Natural killer cell treated with Interleukin-12 subunit alpha and Interleukin-12 subunit beta and Interleukin-15 and Interleukin-18, amount 100 ng/mL, for 72 hours (primary cell): ENCODE measurements at regions not wholly inside any gene's neighbourhood (a gene's known extent, or its start where the extent isn't known, plus 50 kb on each side); places are given as distances from the start of the nearest gene placed in this dataset.

Source experiments
- ATAC-seq, 2 donors: fragments of 150-1000 bp; cut with Tn5 transposase in 1 of 2; sonication (Bioruptor Pico), chemical (Tn5 transposase) in 1 of 2; 2 replicates each; pipeline ENCODE4 v1.10.0; 2021
- DNase-seq: peaks from one replicate; pipeline ENCODE4 v3.0.0; 2022; ENCODE audit warnings: low spot score
- H3K27ac Mint-ChIP-seq, 2 donors: 1 replicate in 1 of 2; 2 replicates in 1 of 2; pipeline ENCODE4 v1.8.0; 2022; ENCODE audit warnings: mixed read lengths in 2 of 2, mild to moderate bottlenecking in 1 of 2, moderate library complexity in 1 of 2
- H3K27me3 Mint-ChIP-seq, 2 donors: 1 replicate in 1 of 2; 2 replicates in 1 of 2; pipeline ENCODE4 v1.8.0; 2022; ENCODE audit warnings: mixed read lengths in 2 of 2
- H3K36me3 Mint-ChIP-seq: one replicate; pipeline ENCODE4 v1.8.0; 2022; ENCODE audit warnings: mixed read lengths
- H3K4me1 Mint-ChIP-seq, 2 donors: 1 replicate in 1 of 2; 2 replicates in 1 of 2; pipeline ENCODE4 v1.8.0; 2022; ENCODE audit warnings: low read depth in 2 of 2, mixed read lengths in 2 of 2, mild to moderate bottlenecking in 1 of 2
- H3K4me3 Mint-ChIP-seq: one replicate; pipeline ENCODE4 v1.8.0; 2022; ENCODE audit warnings: mixed read lengths
- H3K9me3 Mint-ChIP-seq: 2 replicates; pipeline ENCODE4 v1.8.0; 2022; ENCODE audit warnings: mixed read lengths

GRCh38 chr4:42724451-42724850, 67.5 kb upstream of the ATP8A1 start:
- Mint-ChIP-seq H3K27ac (no peak overlapping the region), H3K4me1 (no peaks in the 10 kb centered on the region), H3K36me3 (peaks cover 7% of the 10 kb centered on the region), H3K4me3 (no peak overlapping the region), H3K27me3 (no peaks in the 10 kb centered on the region), H3K9me3 (peaks cover 4% of the 10 kb centered on the region)
- ATAC-seq (no peak), DNase-seq (no peak)

- Mint-ChIP-seq H3K9me3 (no peaks in the 10 kb centered on the region), H3K36me3 (no peaks in the 10 kb centered on the region), H3K4me1 (peaks cover 0 to 6% of the 10 kb centered on the region in 2 donors), H3K4me3 (no peak overlapping the region), H3K27me3 (no peaks in the 10 kb centered on the region), H3K27ac (no peak overlapping the region)
- no peak for ATAC-seq
- no peak for DNase-seq
Measured at GRCh38 chr4:42720533-42720932, 63.6 kb upstream of the ATP8A1 start.

- ATAC-seq (no peak), DNase-seq (no peak)
- Mint-ChIP-seq H3K27ac (no peak overlapping the region), H3K36me3 (no peaks in the 10 kb centered on the region), H3K4me1 (peaks cover 0 to 6% of the 10 kb centered on the region in 2 donors), H3K4me3 (no peak overlapping the region), H3K9me3 (no peaks in the 10 kb centered on the region), H3K27me3 (no peaks in the 10 kb centered on the region)
Measured at GRCh38 chr4:42719257-42719656, 62.4 kb upstream of the ATP8A1 start.

- no peaks in the 10 kb centered on the region for H3K36me3 Mint-ChIP-seq
- H3K27me3 Mint-ChIP-seq, result peaks cover 0 to 2% of the 10 kb centered on the region in 2 donors
- no peak overlapping the region for H3K27ac Mint-ChIP-seq
- no peak for DNase-seq
- H3K4me1 Mint-ChIP-seq, result peaks cover 0 to 6% of the 10 kb centered on the region in 2 donors
- no peaks in the 10 kb centered on the region for H3K9me3 Mint-ChIP-seq
- no peak overlapping the region for H3K4me3 Mint-ChIP-seq
- no peak for ATAC-seq
Measured at GRCh38 chr4:42718336-42718735, 61.4 kb upstream of the ATP8A1 start.

DNA sequence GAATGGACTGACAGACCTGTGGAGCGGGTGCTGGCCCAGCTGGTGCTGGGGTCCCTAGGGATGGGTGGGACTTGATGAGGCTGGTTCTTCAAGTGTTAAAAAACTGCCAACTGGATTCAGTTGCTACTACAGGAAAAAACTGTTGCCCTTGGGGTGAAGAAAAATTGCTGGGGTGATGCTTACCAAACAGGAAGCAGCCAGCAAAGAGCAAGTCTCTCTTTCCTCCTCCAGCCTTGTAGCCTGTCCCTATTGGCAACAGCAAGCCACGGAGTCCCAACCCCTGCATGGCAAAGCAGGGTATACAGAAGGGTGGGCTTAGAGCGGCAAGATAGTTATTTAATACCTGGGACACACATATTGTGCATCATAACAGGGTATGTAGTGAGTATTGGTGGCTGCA, 60.1 kb upstream of the ATP8A1 start:
- peaks cover 0 to 6% of the 10 kb centered on the region in 2 donors for H3K4me1 Mint-ChIP-seq
- DNase-seq (no peak), ATAC-seq (no peak)
- H3K27ac Mint-ChIP-seq, result no peak overlapping the region
- H3K9me3 Mint-ChIP-seq, result no peaks in the 10 kb centered on the region
- peaks cover 0 to 6% of the 10 kb centered on the region in 2 donors for H3K27me3 Mint-ChIP-seq
- no peak overlapping the region for H3K4me3 Mint-ChIP-seq
- no peaks in the 10 kb centered on the region for H3K36me3 Mint-ChIP-seq

DNA sequence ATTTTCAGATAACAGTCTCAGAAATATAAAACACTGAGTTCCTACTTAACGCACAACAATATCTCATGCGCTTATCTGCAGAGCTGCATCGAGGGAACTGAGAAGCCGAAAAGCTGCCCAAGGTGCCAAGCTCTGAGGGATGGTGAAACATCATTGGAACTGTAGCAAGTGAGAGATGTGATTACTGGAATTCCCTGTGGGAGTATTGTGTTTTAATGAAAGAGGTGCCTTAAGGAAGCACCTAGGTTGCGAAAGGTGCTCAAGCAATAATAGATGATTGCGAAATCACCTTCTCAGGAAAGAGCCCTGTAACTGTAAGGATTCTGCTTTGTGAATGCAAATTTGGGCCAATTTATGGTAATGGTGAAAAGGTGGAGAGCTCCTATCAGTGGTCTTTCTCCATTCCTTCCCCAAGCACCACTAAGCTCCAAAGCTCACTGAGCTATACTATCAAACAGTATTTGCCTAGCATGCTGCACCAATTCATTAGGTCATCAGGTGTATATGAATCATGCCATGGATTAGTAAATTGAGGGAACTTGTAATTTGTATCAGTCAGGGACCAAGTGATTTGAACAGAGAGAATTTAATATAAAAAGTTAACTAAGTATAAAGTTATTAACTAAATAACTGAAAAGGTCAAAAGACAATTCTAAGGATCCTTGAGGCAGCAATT, 59.0 kb upstream of the ATP8A1 start:
- no peak for ATAC-seq
- peaks cover 0 to 6% of the 10 kb centered on the region in 2 donors for H3K27me3 Mint-ChIP-seq
- no peak for DNase-seq
- no peak overlapping the region for H3K27ac Mint-ChIP-seq
- no peak overlapping the region for H3K4me3 Mint-ChIP-seq
- no peaks in the 10 kb centered on the region for H3K9me3 Mint-ChIP-seq
- H3K36me3 Mint-ChIP-seq, result no peaks in the 10 kb centered on the region
- H3K4me1 Mint-ChIP-seq, result peaks cover 0 to 6% of the 10 kb centered on the region in 2 donors

DNA sequence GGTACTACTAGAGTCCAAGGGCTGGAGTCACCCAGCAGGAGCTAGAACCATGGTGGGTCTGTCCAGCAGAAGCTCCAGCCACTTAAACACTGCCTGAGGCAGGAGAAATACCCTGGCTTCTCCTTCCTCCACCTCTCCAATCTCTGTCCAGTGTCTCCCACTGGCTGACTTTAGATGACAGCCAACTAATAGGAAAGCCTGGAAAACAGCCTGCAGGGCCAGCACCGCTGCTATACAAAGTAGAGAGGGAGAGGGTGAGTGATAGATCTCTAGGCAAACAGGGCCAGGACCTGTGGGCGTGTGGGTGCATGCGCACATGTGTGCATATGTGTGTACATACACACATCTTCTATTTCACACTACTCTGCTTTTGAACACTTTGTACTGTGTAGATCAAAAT, 56.5 kb upstream of the ATP8A1 start:
- ATAC-seq (no peak), DNase-seq (no peak)
- H3K36me3 Mint-ChIP-seq, result no peaks in the 10 kb centered on the region
- H3K4me1 Mint-ChIP-seq, result peaks cover 0 to 6% of the 10 kb centered on the region in 2 donors
- H3K9me3 Mint-ChIP-seq, result no peaks in the 10 kb centered on the region
- no peak overlapping the region for H3K4me3 Mint-ChIP-seq
- no peak overlapping the region for H3K27ac Mint-ChIP-seq
- H3K27me3 Mint-ChIP-seq, result peaks cover 0 to 10% of the 10 kb centered on the region in 2 donors

- ATAC-seq (no peak), DNase-seq (no peak)
- Mint-ChIP-seq H3K9me3 (no peaks in the 10 kb centered on the region), H3K36me3 (no peaks in the 10 kb centered on the region), H3K4me1 (peaks cover 0 to 6% of the 10 kb centered on the region in 2 donors), H3K4me3 (no peak overlapping the region), H3K27ac (no peak overlapping the region), H3K27me3 (peaks cover 0 to 11% of the 10 kb centered on the region in 2 donors)
Measured at GRCh38 chr4:42712854-42713253, 55.9 kb upstream of the ATP8A1 start.

DNA sequence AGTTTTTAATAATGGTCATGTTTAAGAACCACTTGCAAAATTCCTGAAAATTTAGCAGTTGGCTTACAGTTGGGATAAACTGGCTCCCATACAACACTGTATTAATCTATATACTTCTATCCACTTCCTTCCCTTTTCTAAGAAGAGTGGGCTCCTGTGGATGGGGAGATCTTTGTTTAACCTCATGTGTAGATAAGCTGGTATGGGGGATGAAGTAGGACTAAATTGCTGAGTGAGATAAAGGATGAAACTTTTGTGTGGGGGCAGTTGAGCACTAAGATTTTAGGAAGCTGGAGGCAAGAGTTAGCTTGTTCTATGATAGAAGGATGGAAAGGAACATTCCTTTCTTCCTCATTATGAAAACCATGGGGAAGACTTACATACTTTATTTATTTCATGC, 54.6 kb upstream of the ATP8A1 start:
- Mint-ChIP-seq H3K27ac (no peak overlapping the region), H3K4me3 (no peak overlapping the region), H3K9me3 (no peaks in the 10 kb centered on the region), H3K27me3 (peaks cover 0 to 11% of the 10 kb centered on the region in 2 donors), H3K36me3 (no peaks in the 10 kb centered on the region), H3K4me1 (no peaks in the 10 kb centered on the region)
- ATAC-seq (no peak), DNase-seq (no peak)

DNA sequence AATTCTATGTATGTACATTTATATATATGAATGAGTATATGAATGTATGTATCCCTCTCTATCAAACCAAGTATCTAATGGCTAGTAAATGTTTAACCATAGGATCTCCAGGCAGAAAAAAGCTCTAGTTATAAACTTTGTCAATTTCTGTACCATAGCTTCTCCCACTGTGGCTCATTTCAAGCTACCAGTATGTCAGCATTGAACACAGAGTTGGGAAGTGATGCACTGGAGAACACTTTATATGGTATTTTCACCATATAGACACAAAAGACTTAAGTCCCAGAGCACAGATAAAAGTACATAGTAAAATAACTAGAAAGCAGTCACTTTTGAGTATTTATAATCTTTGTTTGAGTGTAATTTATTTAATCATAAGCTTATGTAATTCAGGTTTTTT, 53.9 kb upstream of the ATP8A1 start:
- no peak for DNase-seq
- ATAC-seq, result no peak
- Mint-ChIP-seq H3K27me3 (peaks cover 0 to 11% of the 10 kb centered on the region in 2 donors), H3K9me3 (no peaks in the 10 kb centered on the region), H3K4me3 (no peak overlapping the region), H3K27ac (no peak overlapping the region), H3K36me3 (no peaks in the 10 kb centered on the region), H3K4me1 (no peaks in the 10 kb centered on the region)

DNA sequence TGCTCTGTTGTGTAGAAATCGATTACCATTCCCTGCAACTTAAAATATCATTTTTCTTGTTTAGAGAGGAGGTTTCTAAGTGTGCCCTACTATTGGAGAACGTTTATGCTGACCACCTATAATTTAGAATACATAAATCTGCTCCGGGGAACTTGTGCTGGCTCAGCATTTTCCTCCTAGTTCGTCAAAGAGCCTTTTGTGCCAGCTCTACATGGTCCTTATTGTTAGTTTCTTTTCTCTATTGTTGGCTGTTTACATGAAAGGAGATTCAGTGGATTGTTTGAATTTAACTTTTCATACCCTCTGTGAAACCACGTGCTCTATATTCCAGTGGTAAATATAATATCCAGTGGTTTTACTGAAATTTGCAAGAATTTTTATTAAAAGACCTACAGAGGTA, 53.4 kb upstream of the ATP8A1 start:
- Mint-ChIP-seq H3K4me1 (no peaks in the 10 kb centered on the region), H3K36me3 (no peaks in the 10 kb centered on the region), H3K27ac (no peak overlapping the region), H3K9me3 (no peaks in the 10 kb centered on the region), H3K4me3 (no peak overlapping the region), H3K27me3 (peaks cover 0 to 11% of the 10 kb centered on the region in 2 donors)
- ATAC-seq (no peak), DNase-seq (no peak)

- no peak overlapping the region for H3K4me3 Mint-ChIP-seq
- peaks cover 0 to 11% of the 10 kb centered on the region in 2 donors for H3K27me3 Mint-ChIP-seq
- no peaks in the 10 kb centered on the region for H3K9me3 Mint-ChIP-seq
- H3K36me3 Mint-ChIP-seq, result no peaks in the 10 kb centered on the region
- ATAC-seq, result no peak
- H3K27ac Mint-ChIP-seq, result no peak overlapping the region
- no peaks in the 10 kb centered on the region for H3K4me1 Mint-ChIP-seq
- no peak for DNase-seq
Measured at GRCh38 chr4:42709392-42710065, 52.6 kb upstream of the ATP8A1 start.

- H3K27me3 Mint-ChIP-seq, result peaks cover 0 to 10% of the 10 kb centered on the region in 2 donors
- H3K4me3 Mint-ChIP-seq, result no peak overlapping the region
- no peak for ATAC-seq
- H3K36me3 Mint-ChIP-seq, result no peaks in the 10 kb centered on the region
- H3K27ac Mint-ChIP-seq, result no peak overlapping the region
- H3K9me3 Mint-ChIP-seq, result no peaks in the 10 kb centered on the region
- no peak for DNase-seq
- no peaks in the 10 kb centered on the region for H3K4me1 Mint-ChIP-seq
Measured at GRCh38 chr4:42708625-42709024, 51.7 kb upstream of the ATP8A1 start.
